Aorta (tissue), 5 donors: ENCODE measurements at regions not wholly inside any gene's neighbourhood (a gene's known extent, or its start where the extent isn't known, plus 50 kb on each side); places are given as distances from the start of the nearest gene placed in this dataset.

Experiments used
- ATAC-seq: fragments of 200-7000 bp; cut with Tn5 transposase; one replicate; pipeline ENCODE4 v1.9.1; 2022; ENCODE audit warnings: moderate library complexity; ENCODE audit not compliant: low FRiP score
- DNase-seq, 2 donors: peaks; one replicate each; pipeline ENCODE4 v3.0.0-alpha.2; 2020
- H3K27ac ChIP-seq, 2 donors: one replicate each; pipeline ENCODE4 v1.5.1; 2013; ENCODE audit warnings: low read length in 2 of 2, mild to moderate bottlenecking in 2 of 2, moderate library complexity in 2 of 2, control low read depth in 1 of 2, inconsistent platforms in 1 of 2, low read depth in 1 of 2
- H3K27me3 ChIP-seq, 2 donors: one replicate each; pipeline ENCODE4 v1.6.1; 2013; ENCODE audit warnings: control low read depth in 1 of 2, low read length in 1 of 2, mild to moderate bottlenecking in 1 of 2, moderate library complexity in 1 of 2; ENCODE audit not compliant: insufficient read depth in 2 of 2, control insufficient read depth in 1 of 2
- H3K36me3 ChIP-seq, 2 donors: one replicate each; pipeline ENCODE4 v1.6.1; 2013; ENCODE audit warnings: control low read depth in 1 of 2, low read length in 1 of 2, mild to moderate bottlenecking in 1 of 2; ENCODE audit not compliant: insufficient read depth in 2 of 2, control insufficient read depth in 1 of 2
- H3K4me1 ChIP-seq, 2 donors: one replicate each; pipeline ENCODE4 v1.6.1; 2013; ENCODE audit warnings: low read length in 2 of 2, control low read depth in 1 of 2, mild to moderate bottlenecking in 1 of 2, moderate library complexity in 1 of 2; ENCODE audit not compliant: insufficient read depth in 2 of 2, control insufficient read depth in 1 of 2
- H3K4me3 ChIP-seq, 2 donors: one replicate each; pipeline ENCODE4 v1.5.1; 2013; ENCODE audit warnings: low read length in 2 of 2, control low read depth in 1 of 2, mild to moderate bottlenecking in 1 of 2
- H3K9me3 ChIP-seq: one replicate; pipeline ENCODE4 v1.6.1; 2013; ENCODE audit warnings: mild to moderate bottlenecking, low read length; ENCODE audit not compliant: control insufficient read depth
- WGBS, 2 donors: extraction: QIAGEN DNeasy Blood & Tissue Kit; methylation state at CpG; one replicate each; pipeline ENCODE4 v1.1.7; 2013; 5-methylcytosine and 5-hydroxymethylcytosine counted together
- intact Hi-C, 2 donors: fragments of 100-400 bp; cut with DNase I; formaldehyde crosslinking; loops; one replicate each; pipeline versions ENCODE4 v1.14.2 to v1.15.0; 2022
- donor health status: healthy with polysubstance abuse.
- donor health status: Bipolar disorder and iron deficiency.
- donor health status: DM: no; HTN: no; CAD: no.
- donor health status: DM: no; HTN: no; CAD: no.
- donor health status: DM: yes; HTN: yes; CAD: no.

GRCh38 chr4:8697826-8698225 lies 105.3 kb downstream of the CPZ start:
- ATAC-seq = no peak
- WGBS, 2 donors = 82 to 87% methylated on average over 7 of the region's 7 CpGs
- Histone ChIP-seq H3K9me3 (peaks cover 6% of the 10 kb centered on the region), H3K36me3 (no peaks in the 10 kb centered on the region), H3K4me3 (no peak overlapping the region), H3K27ac (no peak overlapping the region), H3K27me3 (no peaks in the 10 kb centered on the region), H3K4me1 (no peaks in the 10 kb centered on the region)
- intact Hi-C loops = no loop called here
- DNase-seq = no peak

GRCh38 chr4:8696369-8697127 lies 104.0 kb downstream of the CPZ start:
- Histone ChIP-seq H3K36me3 (no peaks in the 10 kb centered on the region), H3K27me3 (no peaks in the 10 kb centered on the region), H3K4me1 (no peaks in the 10 kb centered on the region), H3K4me3 (no peak overlapping the region), H3K27ac (no peak overlapping the region), H3K9me3 (peaks cover 6% of the 10 kb centered on the region)
- DNase-seq (no peak), ATAC-seq (no peak)
- intact Hi-C loops = no loop called here
- WGBS, 2 donors = 65% methylated on average over 10 of the region's 10 CpGs

- no peak for DNase-seq
- Histone ChIP-seq H3K9me3 (peaks cover 6% of the 10 kb centered on the region), H3K27me3 (no peaks in the 10 kb centered on the region), H3K4me1 (no peaks in the 10 kb centered on the region), H3K27ac (no peak overlapping the region), H3K4me3 (no peak overlapping the region), H3K36me3 (no peaks in the 10 kb centered on the region)
- WGBS, 2 donors = 72 to 74% methylated on average over 18 of the region's 18 CpGs
- intact Hi-C loops = no loop called here
- ATAC-seq = no peak
Measured at GRCh38 chr4:8695237-8696219, 103.0 kb downstream of the CPZ start.

GRCh38 chr4:8694651-8695151 lies 102.1 kb downstream of the CPZ start:
- WGBS, 2 donors = 52 to 66% methylated on average over 9 to 10 of the region's 10 CpGs
- no peak overlapping the region for H3K4me3 ChIP-seq
- DNase-seq (no peak), ATAC-seq (no peak)
- peaks cover 6% of the 10 kb centered on the region for H3K9me3 ChIP-seq
- H3K4me1 ChIP-seq = no peaks in the 10 kb centered on the region
- intact Hi-C loops = no loop called here
- H3K27me3 ChIP-seq = no peaks in the 10 kb centered on the region
- H3K27ac ChIP-seq = no peak overlapping the region
- no peaks in the 10 kb centered on the region for H3K36me3 ChIP-seq

DNA sequence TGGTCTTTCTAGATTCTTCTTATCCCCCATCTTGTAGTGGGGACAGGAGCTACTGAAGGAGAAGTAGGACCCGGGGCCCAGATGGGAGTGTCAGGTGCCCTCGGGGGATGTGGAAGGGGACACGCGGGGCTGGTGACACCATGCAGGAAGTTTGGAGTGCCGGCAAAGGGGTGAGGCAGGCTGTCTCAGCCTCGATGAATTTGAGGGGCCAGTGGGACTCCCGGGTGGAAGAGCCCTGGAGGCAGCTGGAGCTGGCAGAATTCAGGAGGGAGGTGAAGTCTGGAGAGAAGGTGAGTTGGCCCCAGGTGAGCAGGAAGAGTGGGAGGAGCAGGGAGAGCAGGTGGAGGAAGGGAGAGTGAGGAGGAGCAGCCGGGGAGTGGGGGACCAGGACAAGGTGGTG lies 101.7 kb downstream of the CPZ start:
- H3K27me3 ChIP-seq = no peaks in the 10 kb centered on the region
- WGBS, 2 donors = 65 to 70% methylated on average over 8 of the region's 8 CpGs
- ATAC-seq = no peak
- no peak overlapping the region for H3K4me3 ChIP-seq
- no peak for DNase-seq
- H3K9me3 ChIP-seq = peaks cover 6% of the 10 kb centered on the region
- no peak overlapping the region for H3K27ac ChIP-seq
- no peaks in the 10 kb centered on the region for H3K4me1 ChIP-seq
- H3K36me3 ChIP-seq = no peaks in the 10 kb centered on the region
- intact Hi-C loops = no loop called here

- H3K36me3 ChIP-seq = no peaks in the 10 kb centered on the region
- WGBS, 2 donors = 86 to 87% methylated on average over 27 of the region's 27 CpGs
- H3K27ac ChIP-seq = no peak overlapping the region
- no peak for DNase-seq
- H3K9me3 ChIP-seq = no peaks in the 10 kb centered on the region
- no peaks in the 10 kb centered on the region for H3K27me3 ChIP-seq
- intact Hi-C loops = no loop called here
- no peak overlapping the region for H3K4me3 ChIP-seq
- ATAC-seq = no peak
- no peaks in the 10 kb centered on the region for H3K4me1 ChIP-seq
Measured at GRCh38 chr4:8691151-8691775, 98.7 kb downstream of the CPZ start.

GRCh38 chr4:8690216-8691150 lies 97.9 kb downstream of the CPZ start:
- Histone ChIP-seq H3K4me1 (no peaks in the 10 kb centered on the region), H3K4me3 (no peak overlapping the region), H3K36me3 (no peaks in the 10 kb centered on the region), H3K27ac (no peak overlapping the region), H3K27me3 (no peaks in the 10 kb centered on the region), H3K9me3 (no peaks in the 10 kb centered on the region)
- WGBS, 2 donors = 67 to 68% methylated on average over 23 of the region's 23 CpGs
- DNase-seq (no peak), ATAC-seq (no peak)
- intact Hi-C loops = no loop called here

DNA sequence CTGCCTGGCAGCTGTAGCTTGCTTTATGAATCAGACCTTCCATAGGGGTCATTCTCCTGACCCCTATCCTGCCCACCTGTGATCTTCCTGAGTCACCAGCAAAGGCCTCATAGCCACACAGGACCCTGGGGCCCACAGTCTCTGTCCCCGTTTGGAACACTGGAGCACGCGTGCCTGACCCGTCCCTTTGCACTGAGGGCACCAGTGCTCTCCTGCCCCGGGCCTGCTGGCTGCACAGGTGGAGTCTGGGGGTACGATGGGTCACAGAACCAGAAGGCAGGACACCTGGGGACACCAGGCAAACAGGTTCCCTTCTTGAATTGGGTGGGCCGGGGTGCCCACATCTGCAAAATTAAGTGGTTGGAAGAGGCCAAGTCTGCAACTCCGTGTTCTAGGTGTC lies 97.2 kb downstream of the CPZ start:
- Histone ChIP-seq H3K36me3 (no peaks in the 10 kb centered on the region), H3K4me3 (no peak overlapping the region), H3K27me3 (no peaks in the 10 kb centered on the region), H3K4me1 (no peaks in the 10 kb centered on the region), H3K9me3 (no peaks in the 10 kb centered on the region), H3K27ac (no peak overlapping the region)
- no peak for DNase-seq
- ATAC-seq = no peak
- WGBS, 2 donors = 71 to 78% methylated on average over 8 of the region's 8 CpGs
- intact Hi-C loops = loop anchor here in 1 of 2 donors (10.0 kb wide), 1 partner anchor 225 kb away; no protein-coding TSS in a partner anchor
